ENCODE measurements at regions not wholly inside any gene's neighbourhood (a gene's known extent, or its start where the extent isn't known, plus 50 kb on each side); places are given as distances from the start of the nearest gene placed in this dataset.

GRCh38 chr12:38161123-38162000, 155.2 kb upstream of the ALG10B start:
- TF ChIP-seq RAD21 (IDR thresholded peaks at IDR 0.05; ENCODE audit: low read depth) (no peak), YY1 (IDR thresholded peaks at IDR 0.05; ENCODE audit: low read depth) (no peak), REST (IDR thresholded peaks at IDR 0.05; ENCODE audit: low read depth) (no peak), ZBTB7A (IDR thresholded peaks at IDR 0.05; ENCODE audit: low read depth) (no peak), MAX (IDR thresholded peaks at IDR 0.05) (no peak), CEBPB (IDR thresholded peaks at IDR 0.05) (no peak), TAF1 (IDR thresholded peaks at IDR 0.05; ENCODE audit: low read depth) (no peak), NFIC (IDR thresholded peaks at IDR 0.05) (no peak), USF1 (IDR thresholded peaks at IDR 0.05) (no peak), EP300 (IDR thresholded peaks at IDR 0.05; ENCODE audit: borderline replicate concordance) (no peak), FOXM1 (IDR thresholded peaks at IDR 0.05; ENCODE audit: borderline replicate concordance, low read depth) (no peak), CREB1 (IDR thresholded peaks at IDR 0.05; ENCODE audit: low read depth) (no peak)

All from Ishikawa (cell line).